Stimulated activated CD4-positive, alpha-beta T cell treated with anti-CD3 and anti-CD28 coated beads, Interleukin-12 subunit alpha, Interleukin-12 subunit beta, amount 100 ng/mL, for 48 hours (primary cell): ENCODE measurements at regions not wholly inside any gene's neighbourhood (a gene's known extent, or its start where the extent isn't known, plus 50 kb on each side); places are given as distances from the start of the nearest gene placed in this dataset.
"Not testable (repeated sequence)": the region's sequence is repeated elsewhere in the genome, so short reads cannot be mapped to it uniquely, and the experiment has no call there.

ENCODE experiments used
- DNase-seq, 3 donors: peaks; one replicate each; pipeline ENCODE4 v3.0.0-alpha.2; 2020; ENCODE audit warnings: low read depth in 2 of 3, low spot score in 1 of 3

GRCh38 chr1:213324859-213325258 lies 273.8 kb downstream of the RPS6KC1 start:
- no peak for DNase-seq

GRCh38 chr1:213325482-213325881 lies 274.4 kb downstream of the RPS6KC1 start:
- no peak for DNase-seq

GRCh38 chr1:213326281-213327016 lies 275.4 kb downstream of the RPS6KC1 start:
- DNase-seq = no peak

- no peak for DNase-seq
Observed at GRCh38 chr1:213327017-213327667, 276.1 kb downstream of the RPS6KC1 start.

GRCh38 chr1:213329406-213330008 lies 278.5 kb downstream of the RPS6KC1 start:
- no peak for DNase-seq

GRCh38 chr1:213330281-213330680 lies 279.2 kb downstream of the RPS6KC1 start:
- DNase-seq = no peak

GRCh38 chr1:213331631-213332175 lies 280.7 kb downstream of the RPS6KC1 start:
- no peak for DNase-seq

- no peak for DNase-seq
Observed at GRCh38 chr1:213332491-213332890, 281.4 kb downstream of the RPS6KC1 start.

- no peak for DNase-seq
Observed at GRCh38 chr1:213333121-213333520, 282.1 kb downstream of the RPS6KC1 start.

- no peak for DNase-seq
Observed at GRCh38 chr1:213335084-213335483, 284.0 kb downstream of the RPS6KC1 start.

GRCh38 chr1:213337025-213337678 lies 286.1 kb downstream of the RPS6KC1 start:
- no peak for DNase-seq

GRCh38 chr1:213340593-213340992 lies 289.6 kb downstream of the RPS6KC1 start:
- no peak for DNase-seq

GRCh38 chr1:213345621-213346020 lies 294.6 kb downstream of the RPS6KC1 start:
- no peak for DNase-seq

GRCh38 chr1:213357403-213357802 lies 306.4 kb downstream of the RPS6KC1 start:
- DNase-seq = no peak

- DNase-seq = not testable (repeated sequence)
Observed at GRCh38 chr1:213358368-213358767, 307.3 kb downstream of the RPS6KC1 start.

GRCh38 chr1:213362598-213362997 lies 311.6 kb downstream of the RPS6KC1 start:
- no peak for DNase-seq

- DNase-seq = no peak
Observed at GRCh38 chr1:213366141-213366831, 315.2 kb downstream of the RPS6KC1 start.

- DNase-seq = no peak
Observed at GRCh38 chr1:213369465-213369864, 318.4 kb downstream of the RPS6KC1 start.

GRCh38 chr1:213370523-213370922 lies 319.5 kb downstream of the RPS6KC1 start:
- DNase-seq = no peak

- no peak for DNase-seq
Observed at GRCh38 chr1:213371525-213371846, 320.4 kb downstream of the RPS6KC1 start.
